Natural killer cell (primary cell): ENCODE measurements at regions not wholly inside any gene's neighbourhood (a gene's known extent, or its start where the extent isn't known, plus 50 kb on each side); places are given as distances from the start of the nearest gene placed in this dataset.

Experiments used
- ATAC-seq, 3 donors: fragments of 150-1000 bp in 2 of 3; fragments of 200-7000 bp in 1 of 3; cut with Tn5 transposase; 1 replicate in 1 of 3; 2 replicates in 2 of 3; pipeline ENCODE4 v1.10.0; 2021; ENCODE audit warnings: mild to moderate bottlenecking in 2 of 3, moderate library complexity in 2 of 3
- DNase-seq, 2 donors: peaks; one replicate each; pipeline versions ENCODE4 v3.0.0 to v3.0.0-alpha.2; 2013 to 2021; ENCODE audit warnings: mixed read lengths in 1 of 2
- H3K27ac ChIP-seq: one replicate; pipeline ENCODE4 v1.5.1; 2013; ENCODE audit warnings: mild to moderate bottlenecking, low read length
- H3K27me3 ChIP-seq: one replicate; pipeline ENCODE4 v1.6.1; 2013; ENCODE audit warnings: low read length; ENCODE audit not compliant: control insufficient read depth, insufficient read depth
- H3K36me3 ChIP-seq: one replicate; pipeline ENCODE4 v1.6.1; 2013; ENCODE audit warnings: low read length; ENCODE audit not compliant: control insufficient read depth, insufficient read depth
- H3K4me1 ChIP-seq: one replicate; pipeline ENCODE4 v1.6.1; 2013; ENCODE audit warnings: low read length; ENCODE audit not compliant: control insufficient read depth, insufficient read depth
- H3K4me3 ChIP-seq: one replicate; pipeline ENCODE4 v1.5.1; 2013; ENCODE audit warnings: low read length
- H3K9me3 ChIP-seq: one replicate; pipeline ENCODE4 v1.6.1; 2013; ENCODE audit warnings: low read length; ENCODE audit not compliant: control insufficient read depth, insufficient read depth
- H3K27ac Mint-ChIP-seq, 2 donors: one replicate each; pipeline ENCODE4 v1.8.0; 2022; ENCODE audit warnings: mild to moderate bottlenecking in 2 of 2, mixed read lengths in 2 of 2, moderate library complexity in 1 of 2
- H3K27me3 Mint-ChIP-seq, 2 donors: one replicate each; pipeline ENCODE4 v1.8.0; 2022; ENCODE audit warnings: low read depth in 2 of 2, mixed read lengths in 2 of 2
- H3K36me3 Mint-ChIP-seq: one replicate; pipeline ENCODE4 v1.8.0; 2022; ENCODE audit warnings: mixed read lengths
- H3K4me1 Mint-ChIP-seq, 2 donors: one replicate each; pipeline ENCODE4 v1.8.0; 2022; ENCODE audit warnings: mixed read lengths in 2 of 2
- H3K4me3 Mint-ChIP-seq: one replicate; pipeline ENCODE4 v1.8.0; 2022; ENCODE audit warnings: mild to moderate bottlenecking, moderate library complexity, mixed read lengths
- H3K9me3 Mint-ChIP-seq, 2 donors: one replicate each; pipeline ENCODE4 v1.8.0; 2022; ENCODE audit warnings: mixed read lengths in 2 of 2
- CTCF ChIP-seq: fragments of 200-600 bp; IDR thresholded peaks from one replicate; pipeline ENCODE4 v1.8.0; 2022; ENCODE audit warnings: antibody characterized with exemption
- WGBS: methylation state at CpG from one replicate; pipeline ENCODE4 v1.1.7; 2013; ENCODE audit warnings: missing lambda C conversion rate; ENCODE audit not compliant: insufficient coverage; 5-methylcytosine and 5-hydroxymethylcytosine counted together
- intact Hi-C: fragments of 100-400 bp; cut with micrococcal nuclease; formaldehyde crosslinking; loops from one replicate; pipeline ENCODE4 v1.14.2; 2022

- H3K36me3 ChIP-seq, result no peaks in the 10 kb centered on the region
- no peak overlapping the region for H3K27ac ChIP-seq
- intact Hi-C loops, result no loop called here
- Mint-ChIP-seq H3K27me3 (no peaks in the 10 kb centered on the region), H3K27ac (no peak overlapping the region), H3K9me3 (peaks cover 9 to 11% of the 10 kb centered on the region in 2 donors), H3K4me1 (no peaks in the 10 kb centered on the region), H3K4me3 (no peak overlapping the region), H3K36me3 (peaks cover 7% of the 10 kb centered on the region)
- DNase-seq, result no peak
- H3K9me3 ChIP-seq, result no peaks in the 10 kb centered on the region
- no peak for ATAC-seq
- 35% methylated on average over 3 of the region's 3 CpGs for WGBS
- no peak for TF ChIP-seq CTCF
- H3K27me3 ChIP-seq, result no peaks in the 10 kb centered on the region
- no peaks in the 10 kb centered on the region for H3K4me1 ChIP-seq
- H3K4me3 ChIP-seq, result no peak overlapping the region
Observed at GRCh38 chr18:52228166-52228565, 111.8 kb upstream of the DCC start.

- intact Hi-C loops, result no loop called here
- Histone ChIP-seq H3K27me3 (no peaks in the 10 kb centered on the region), H3K9me3 (no peaks in the 10 kb centered on the region), H3K36me3 (no peaks in the 10 kb centered on the region), H3K27ac (no peak overlapping the region), H3K4me3 (no peak overlapping the region), H3K4me1 (no peaks in the 10 kb centered on the region)
- H3K9me3 Mint-ChIP-seq, result peaks cover 8 to 10% of the 10 kb centered on the region in 2 donors
- H3K4me3 Mint-ChIP-seq, result no peak overlapping the region
- no peaks in the 10 kb centered on the region for H3K27me3 Mint-ChIP-seq
- no peak overlapping the region for H3K27ac Mint-ChIP-seq
- peaks cover 7% of the 10 kb centered on the region for H3K36me3 Mint-ChIP-seq
- DNase-seq (no peak), ATAC-seq (no peak)
- WGBS, result no CpG with 5 or more reads among the region's 1 CpG
- TF ChIP-seq CTCF, result no peak
- H3K4me1 Mint-ChIP-seq, result no peaks in the 10 kb centered on the region
Observed at GRCh38 chr18:52236131-52236530, 103.9 kb upstream of the DCC start.

GRCh38 chr18:52237551-52237950 lies 102.4 kb upstream of the DCC start:
- intact Hi-C loops, result no loop called here
- 84% methylated on average over 2 of the region's 2 CpGs for WGBS
- no peak overlapping the region for H3K4me3 Mint-ChIP-seq
- Histone ChIP-seq H3K27ac (no peak overlapping the region), H3K4me1 (no peaks in the 10 kb centered on the region), H3K4me3 (no peak overlapping the region), H3K9me3 (no peaks in the 10 kb centered on the region), H3K36me3 (no peaks in the 10 kb centered on the region), H3K27me3 (no peaks in the 10 kb centered on the region)
- H3K36me3 Mint-ChIP-seq, result no peaks in the 10 kb centered on the region
- H3K27ac Mint-ChIP-seq, result no peak overlapping the region
- ATAC-seq (no peak), DNase-seq (no peak)
- TF ChIP-seq CTCF, result no peak
- H3K9me3 Mint-ChIP-seq, result peaks cover 6 to 8% of the 10 kb centered on the region in 2 donors
- H3K4me1 Mint-ChIP-seq, result no peaks in the 10 kb centered on the region
- no peaks in the 10 kb centered on the region for H3K27me3 Mint-ChIP-seq

- Mint-ChIP-seq H3K4me1 (no peaks in the 10 kb centered on the region), H3K9me3 (peaks cover 9 to 12% of the 10 kb centered on the region in 2 donors), H3K27me3 (no peaks in the 10 kb centered on the region), H3K36me3 (no peaks in the 10 kb centered on the region), H3K4me3 (no peak overlapping the region), H3K27ac (no peak overlapping the region)
- DNase-seq (no peak), ATAC-seq (no peak)
- H3K27ac ChIP-seq, result no peak overlapping the region
- no CpG with 5 or more reads among the region's 2 CpGs for WGBS
- H3K4me1 ChIP-seq, result no peaks in the 10 kb centered on the region
- no peak for TF ChIP-seq CTCF
- no peaks in the 10 kb centered on the region for H3K36me3 ChIP-seq
- peaks cover 3% of the 10 kb centered on the region for H3K9me3 ChIP-seq
- no peaks in the 10 kb centered on the region for H3K27me3 ChIP-seq
- no peak overlapping the region for H3K4me3 ChIP-seq
- intact Hi-C loops, result no loop called here
Observed at GRCh38 chr18:52242711-52243110, 97.3 kb upstream of the DCC start.
